ENCODE measurements at regions not wholly inside any gene's neighbourhood (a gene's known extent, or its start where the extent isn't known, plus 50 kb on each side); places are given as distances from the start of the nearest gene placed in this dataset.

- no peak for DNase-seq (ENCODE audit: low read depth, low spot score)
- H3K27ac ChIP-seq, result no peak overlapping the region
Measured at GRCh38 chr21:16821588-16821987, 691.3 kb upstream of the CXADR start.

GRCh38 chr21:16829532-16829931 is 683.3 kb upstream of the CXADR start:
- no peak for DNase-seq (ENCODE audit: low read depth, low spot score)
- H3K27ac ChIP-seq, result no peak overlapping the region

- H3K27ac ChIP-seq, result no peak overlapping the region
- no peak for DNase-seq (ENCODE audit: low read depth, low spot score)
Measured at GRCh38 chr21:16832791-16833190, 680.1 kb upstream of the CXADR start.

GRCh38 chr21:16834791-16835190 is 678.1 kb upstream of the CXADR start:
- no peak for DNase-seq (ENCODE audit: low read depth, low spot score)
- H3K27ac ChIP-seq, result no peak overlapping the region

GRCh38 chr21:16837321-16837720 is 675.5 kb upstream of the CXADR start:
- no peak for DNase-seq (ENCODE audit: low read depth, low spot score)

GRCh38 chr21:16837721-16838120 is 675.1 kb upstream of the CXADR start:
- peak overlapping the region; percentile 4 for H3K27ac ChIP-seq
- no peak for DNase-seq (ENCODE audit: low read depth, low spot score)

More at GRCh38 chr21:16837321-16837720, 675.5 kb upstream of the CXADR start:
- H3K27ac ChIP-seq, result peak overlapping the region; percentile 4

- no peak for DNase-seq (ENCODE audit: low read depth, low spot score)
Measured at GRCh38 chr21:16838331-16838730, 674.5 kb upstream of the CXADR start.

GRCh38 chr21:16840538-16840937 is 672.3 kb upstream of the CXADR start:
- no peak for DNase-seq (ENCODE audit: low read depth, low spot score)
- H3K27ac ChIP-seq, result no peak overlapping the region

More at GRCh38 chr21:16838331-16838730, 674.5 kb upstream of the CXADR start:
- H3K27ac ChIP-seq, result no peak overlapping the region

GRCh38 chr21:16841975-16842695 is 670.7 kb upstream of the CXADR start:
- no peak overlapping the region for H3K27ac ChIP-seq
- no peak for DNase-seq (ENCODE audit: low read depth, low spot score)

GRCh38 chr21:16842696-16843035 is 670.2 kb upstream of the CXADR start:
- no peak overlapping the region for H3K27ac ChIP-seq
- DNase-seq (ENCODE audit: low read depth, low spot score), result no peak

GRCh38 chr21:16847211-16847610 is 665.6 kb upstream of the CXADR start:
- no peak overlapping the region for H3K27ac ChIP-seq
- no peak for DNase-seq (ENCODE audit: low read depth, low spot score)

- DNase-seq (ENCODE audit: low read depth, low spot score), result no peak
Measured at GRCh38 chr21:16851054-16851453, 661.8 kb upstream of the CXADR start.

GRCh38 chr21:16855164-16855667 is 657.6 kb upstream of the CXADR start:
- no peak for DNase-seq (ENCODE audit: low read depth, low spot score)
- H3K27ac ChIP-seq, result no peak overlapping the region

More at GRCh38 chr21:16851054-16851453, 661.8 kb upstream of the CXADR start:
- no peak overlapping the region for H3K27ac ChIP-seq

- no peak for DNase-seq (ENCODE audit: low read depth, low spot score)
- H3K27ac ChIP-seq, result peak overlapping the region; percentile 8
Measured at GRCh38 chr21:16863362-16863905, 649.4 kb upstream of the CXADR start.

GRCh38 chr21:16863908-16864307 is 648.9 kb upstream of the CXADR start:
- H3K27ac ChIP-seq, result peak overlapping the region; percentile 8
- DNase-seq (ENCODE audit: low read depth, low spot score), result no peak

- H3K27ac ChIP-seq, result no peak overlapping the region
- no peak for DNase-seq (ENCODE audit: low read depth, low spot score)
Measured at GRCh38 chr21:16865632-16866031, 647.2 kb upstream of the CXADR start.

- H3K27ac ChIP-seq, result no peak overlapping the region
- DNase-seq (ENCODE audit: low read depth, low spot score), result no peak
Measured at GRCh38 chr21:16866851-16867250, 646.0 kb upstream of the CXADR start.

- no peak for DNase-seq (ENCODE audit: low read depth, low spot score)
- no peak overlapping the region for H3K27ac ChIP-seq
Measured at GRCh38 chr21:16870103-16870502, 642.7 kb upstream of the CXADR start.

- no peak overlapping the region for H3K27ac ChIP-seq
- DNase-seq (ENCODE audit: low read depth, low spot score), result no peak
Measured at GRCh38 chr21:16872616-16873015, 640.2 kb upstream of the CXADR start.

GRCh38 chr21:16873176-16873575 is 639.7 kb upstream of the CXADR start:
- DNase-seq (ENCODE audit: low read depth, low spot score), result no peak
- H3K27ac ChIP-seq, result no peak overlapping the region

GRCh38 chr21:16873596-16873995 is 639.2 kb upstream of the CXADR start:
- DNase-seq (ENCODE audit: low read depth, low spot score), result no peak
- H3K27ac ChIP-seq, result no peak overlapping the region

GRCh38 chr21:16879479-16879878 is 633.4 kb upstream of the CXADR start:
- no peak for DNase-seq (ENCODE audit: low read depth, low spot score)

More at GRCh38 chr21:16879479-16879878, 633.4 kb upstream of the CXADR start:
- H3K27ac ChIP-seq, result no peak overlapping the region

Measured in epithelial cell of prostate (primary cell).